Activated T-helper 1 cell treated with anti-CD3 and anti-CD28 coated beads, Interleukin-12 subunit alpha, Interleukin-12 subunit beta, Interleukin-2, Interleukin-4 antibody, amounts not matched to agents 30 ng/mL and 10 ng/mL and 1 ng/mL, durations not matched to agents 14 hours and 24 hours and 36 hours (primary cell): ENCODE measurements at regions not wholly inside any gene's neighbourhood (a gene's known extent, or its start where the extent isn't known, plus 50 kb on each side); places are given as distances from the start of the nearest gene placed in this dataset.

Source experiments
- DNase-seq: peaks from one replicate; pipeline ENCODE4 v3.0.0; 2021; ENCODE audit warnings: low spot score
- H3K27ac Mint-ChIP-seq: one replicate; pipeline ENCODE4 v1.8.0; 2021; ENCODE audit warnings: mild to moderate bottlenecking, mixed read lengths
- H3K27me3 Mint-ChIP-seq: one replicate; pipeline ENCODE4 v1.8.0; 2022; ENCODE audit warnings: mild to moderate bottlenecking, moderate library complexity, mixed read lengths; ENCODE audit not compliant: insufficient read depth
- H3K36me3 Mint-ChIP-seq: one replicate; pipeline ENCODE4 v1.8.0; 2021; ENCODE audit warnings: low read depth, mixed read lengths
- H3K4me1 Mint-ChIP-seq: one replicate; pipeline ENCODE4 v1.8.0; 2021; ENCODE audit warnings: low read depth, mixed read lengths
- H3K4me3 Mint-ChIP-seq: one replicate; pipeline ENCODE4 v1.8.0; 2021; ENCODE audit warnings: mild to moderate bottlenecking, moderate library complexity, mixed read lengths
- H3K9me3 Mint-ChIP-seq: one replicate; pipeline ENCODE4 v1.8.0; 2021; ENCODE audit warnings: mixed read lengths
- intact Hi-C: fragments of 100-400 bp; cut with micrococcal nuclease; formaldehyde crosslinking; loops from one replicate; pipeline ENCODE4 v1.15.1; 2024

DNA sequence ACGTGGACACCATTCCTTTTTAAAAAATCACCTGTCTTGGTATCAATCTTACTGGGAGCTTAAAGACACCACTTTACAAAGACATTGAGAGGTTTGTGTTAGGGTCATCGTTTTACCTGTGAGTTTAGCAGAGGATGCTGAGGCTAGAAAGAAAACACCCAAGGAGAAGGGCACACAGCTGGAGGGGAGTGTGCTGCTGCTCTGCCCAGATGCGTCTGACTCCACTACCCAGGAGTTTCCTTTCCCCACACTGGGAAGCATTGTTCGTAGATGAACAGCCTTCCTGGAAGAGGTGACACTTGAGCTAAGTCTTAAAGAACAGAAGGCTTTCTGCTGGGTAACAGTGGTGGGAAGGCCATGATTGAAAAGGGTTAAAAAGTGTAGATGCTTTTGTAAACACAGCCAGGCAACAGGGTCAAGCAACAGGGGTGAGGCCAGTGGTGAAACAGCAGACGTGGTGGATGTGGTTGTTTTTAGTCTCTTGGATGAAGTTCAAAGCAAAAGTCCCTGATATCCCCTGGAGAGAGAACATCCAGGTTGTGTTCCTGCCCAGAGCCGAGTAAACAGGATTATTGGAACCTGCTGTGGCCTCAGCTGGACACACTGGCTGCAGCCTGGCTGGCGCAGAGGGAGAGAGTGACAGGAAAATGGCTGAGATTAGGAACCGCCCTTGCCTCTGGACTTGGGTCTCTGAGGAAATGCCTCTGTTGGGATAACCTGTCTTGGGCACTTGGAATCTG lies 198.6 kb upstream of the JUN start:
- Mint-ChIP-seq H3K4me1 (peaks cover 61% of the 10 kb centered on the region), H3K4me3 (no peak overlapping the region), H3K27me3 (no peaks in the 10 kb centered on the region), H3K27ac (no peak overlapping the region), H3K9me3 (no peaks in the 10 kb centered on the region), H3K36me3 (peaks cover 4% of the 10 kb centered on the region)
- intact Hi-C loops, result no loop called here
- no peak for DNase-seq

DNA sequence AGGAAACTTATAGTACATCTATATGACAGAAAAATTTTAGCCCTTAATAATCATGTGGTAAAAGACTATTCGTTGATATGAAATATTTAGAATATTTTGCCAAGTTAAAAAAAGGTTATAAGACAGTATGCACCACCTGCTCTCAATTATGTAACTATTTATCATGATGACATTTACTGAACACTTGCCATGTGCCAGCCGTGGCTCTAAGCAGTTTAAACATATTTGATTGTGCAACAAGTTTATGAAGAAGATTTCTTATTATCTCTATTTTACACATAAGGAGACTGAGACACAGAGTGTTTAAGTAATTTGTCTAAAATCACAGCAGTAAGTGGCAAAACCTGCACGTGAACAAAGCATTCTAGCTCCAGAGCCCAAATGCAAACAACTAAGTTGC lies 199.3 kb upstream of the JUN start:
- intact Hi-C loops, result no loop called here
- H3K4me3 Mint-ChIP-seq, result no peak overlapping the region
- H3K27ac Mint-ChIP-seq, result no peak overlapping the region

DNA sequence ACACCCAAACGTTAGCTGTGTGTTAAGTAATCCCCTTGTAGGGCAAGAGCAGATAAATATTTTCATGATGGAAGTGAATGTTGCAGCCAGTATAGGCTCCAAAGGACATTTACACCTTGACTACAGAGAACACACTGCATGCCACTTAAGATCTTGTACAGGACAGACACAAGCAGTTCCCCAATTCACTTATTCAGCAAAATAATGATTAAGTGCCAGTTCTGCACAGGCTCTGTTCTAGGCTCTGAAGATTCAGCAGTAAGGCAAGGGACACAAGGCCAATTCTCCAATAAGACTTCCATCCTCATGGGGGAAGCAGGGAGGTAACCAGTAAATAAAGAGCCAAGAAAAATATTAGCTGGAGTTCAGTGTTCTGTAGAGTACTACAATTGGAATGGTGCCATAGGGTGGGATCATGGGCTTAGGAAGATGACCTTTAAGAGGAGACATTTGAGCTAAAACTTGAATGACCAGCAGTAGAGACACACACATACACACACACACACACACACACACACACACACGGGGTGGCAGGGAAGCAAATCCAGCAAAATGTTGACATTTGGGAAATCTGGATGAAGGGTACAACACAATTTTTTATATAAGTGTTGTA lies 199.9 kb upstream of the JUN start:
- H3K4me3 Mint-ChIP-seq, result no peak overlapping the region
- peaks cover 58% of the 10 kb centered on the region for H3K4me1 Mint-ChIP-seq
- H3K9me3 Mint-ChIP-seq, result no peaks in the 10 kb centered on the region
- H3K27me3 Mint-ChIP-seq, result no peaks in the 10 kb centered on the region
- DNase-seq, result no peak
- intact Hi-C loops, result no loop called here
- H3K27ac Mint-ChIP-seq, result no peak overlapping the region
- H3K36me3 Mint-ChIP-seq, result no peaks in the 10 kb centered on the region

More for the DNA sequence above, 199.3 kb upstream of the JUN start:
- DNase-seq, result no peak
- H3K27me3 Mint-ChIP-seq, result no peaks in the 10 kb centered on the region
- no peaks in the 10 kb centered on the region for H3K9me3 Mint-ChIP-seq
- H3K4me1 Mint-ChIP-seq, result peaks cover 60% of the 10 kb centered on the region
- peaks cover under 1% of the 10 kb centered on the region for H3K36me3 Mint-ChIP-seq

DNA sequence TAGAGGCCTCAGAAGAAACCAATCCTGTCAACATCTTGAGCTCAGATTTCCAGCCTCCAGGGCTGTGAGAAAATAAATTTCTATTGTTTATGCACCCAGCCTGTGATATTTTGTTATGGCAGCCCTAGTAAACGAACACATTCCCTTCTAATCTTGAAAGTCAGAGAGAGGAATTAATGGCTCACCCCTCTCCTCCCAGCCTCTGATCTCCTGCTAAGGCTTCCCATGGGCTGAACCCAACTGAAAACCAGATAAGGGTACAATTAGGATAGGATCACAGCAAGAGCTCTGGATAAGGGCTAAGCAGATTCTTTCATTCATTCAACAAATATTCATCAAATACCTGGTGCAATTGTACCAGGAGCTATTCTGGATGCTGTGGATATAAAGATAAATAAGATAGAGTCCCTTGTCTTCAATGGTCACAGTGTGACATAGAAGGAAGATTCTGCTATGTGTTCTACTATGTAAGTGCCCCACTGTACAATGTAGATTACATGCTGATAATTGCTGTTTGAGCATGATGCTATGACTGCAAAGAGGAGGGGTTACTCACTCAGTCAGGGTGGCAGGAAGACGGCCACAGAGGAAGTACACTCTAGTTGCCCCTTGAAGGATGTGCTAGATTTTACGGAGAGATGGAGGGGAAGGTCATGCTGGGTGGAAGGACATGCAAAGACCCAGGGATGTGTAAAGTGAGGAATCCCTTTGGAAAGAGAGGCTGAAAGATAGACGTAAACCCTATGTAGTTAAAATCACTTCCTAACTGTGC lies 203.3 kb upstream of the JUN start:
- intact Hi-C loops, result no loop called here
- H3K27me3 Mint-ChIP-seq, result peaks cover 2% of the 10 kb centered on the region
- H3K36me3 Mint-ChIP-seq, result peaks cover 5% of the 10 kb centered on the region
- DNase-seq, result no peak
- H3K27ac Mint-ChIP-seq, result peak overlapping the region; percentile 22
- H3K4me3 Mint-ChIP-seq, result no peak overlapping the region
- H3K9me3 Mint-ChIP-seq, result no peaks in the 10 kb centered on the region
- peaks cover 44% of the 10 kb centered on the region for H3K4me1 Mint-ChIP-seq

DNA sequence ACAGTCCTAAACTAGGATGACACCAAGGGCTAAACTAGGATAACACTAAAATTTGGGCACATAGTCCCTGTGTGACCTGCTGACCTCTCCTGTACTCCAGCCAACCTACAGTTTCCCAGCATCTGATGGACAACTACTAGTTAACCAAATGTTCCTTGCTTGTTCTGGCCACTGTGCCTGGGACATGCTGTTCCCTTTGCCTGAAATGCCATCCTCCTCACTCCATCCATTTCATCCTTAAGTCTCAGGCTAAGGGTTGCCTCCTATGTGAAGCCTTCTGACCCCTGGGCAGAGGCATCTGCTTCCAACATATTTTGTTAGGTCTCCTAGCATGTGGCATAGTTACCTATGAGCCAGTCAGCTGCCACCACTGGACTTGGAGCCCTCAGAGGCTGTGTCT lies 204.9 kb upstream of the JUN start:
- Mint-ChIP-seq H3K9me3 (no peaks in the 10 kb centered on the region), H3K27me3 (peaks cover 2% of the 10 kb centered on the region), H3K36me3 (peaks cover 8% of the 10 kb centered on the region), H3K4me1 (peaks cover 40% of the 10 kb centered on the region), H3K27ac (no peak overlapping the region), H3K4me3 (no peak overlapping the region)
- intact Hi-C loops, result no loop called here
- no peak for DNase-seq

DNA sequence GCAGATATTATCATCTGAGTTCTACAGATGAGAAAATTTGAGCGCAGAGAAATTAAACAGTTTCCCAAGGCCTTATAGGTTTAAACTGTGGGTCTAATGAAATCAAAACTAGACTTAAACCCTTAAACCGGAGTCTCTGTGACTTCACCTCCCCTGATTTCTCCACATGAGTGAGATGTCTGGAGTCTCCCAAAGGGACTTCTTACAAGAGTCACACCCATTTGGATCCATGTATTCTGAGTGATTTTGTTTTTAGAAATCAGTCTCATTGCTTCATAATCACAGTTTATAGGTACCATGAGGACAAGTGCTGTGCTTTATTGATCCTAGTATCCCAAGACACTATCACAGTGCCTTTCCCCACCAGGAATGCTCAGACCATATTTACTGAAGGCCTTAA lies 206.0 kb upstream of the JUN start:
- H3K4me1 Mint-ChIP-seq, result peaks cover 44% of the 10 kb centered on the region
- no peak overlapping the region for H3K27ac Mint-ChIP-seq
- H3K27me3 Mint-ChIP-seq, result peaks cover 2% of the 10 kb centered on the region
- H3K4me3 Mint-ChIP-seq, result no peak overlapping the region
- intact Hi-C loops, result no loop called here
- DNase-seq, result no peak
- H3K36me3 Mint-ChIP-seq, result peaks cover 10% of the 10 kb centered on the region
- H3K9me3 Mint-ChIP-seq, result no peaks in the 10 kb centered on the region

DNA sequence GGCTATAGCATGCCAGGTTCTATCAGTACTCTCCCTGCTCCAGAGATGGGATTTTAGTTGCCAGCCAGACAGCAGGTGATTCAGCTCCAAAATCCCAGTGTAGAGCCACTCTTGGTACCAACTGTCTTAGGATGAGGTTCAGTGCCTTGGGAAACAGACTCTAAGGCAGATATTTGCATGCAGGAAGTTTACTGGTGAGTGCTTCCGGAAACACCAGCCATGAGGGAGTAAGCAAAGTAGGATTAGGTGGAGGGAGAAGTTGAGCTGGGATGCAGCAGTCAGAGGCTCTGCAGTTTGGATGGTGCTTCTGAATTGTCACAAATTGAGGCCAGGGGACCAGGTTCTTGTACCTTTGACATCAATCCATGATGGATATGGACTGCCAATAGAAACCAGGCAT lies 207.5 kb upstream of the JUN start:
- Mint-ChIP-seq H3K27ac (no peak overlapping the region), H3K4me3 (no peak overlapping the region), H3K9me3 (no peaks in the 10 kb centered on the region), H3K36me3 (peaks cover 10% of the 10 kb centered on the region), H3K27me3 (peaks cover 2% of the 10 kb centered on the region), H3K4me1 (peaks cover 58% of the 10 kb centered on the region)
- no peak for DNase-seq
- intact Hi-C loops, result no loop called here

DNA sequence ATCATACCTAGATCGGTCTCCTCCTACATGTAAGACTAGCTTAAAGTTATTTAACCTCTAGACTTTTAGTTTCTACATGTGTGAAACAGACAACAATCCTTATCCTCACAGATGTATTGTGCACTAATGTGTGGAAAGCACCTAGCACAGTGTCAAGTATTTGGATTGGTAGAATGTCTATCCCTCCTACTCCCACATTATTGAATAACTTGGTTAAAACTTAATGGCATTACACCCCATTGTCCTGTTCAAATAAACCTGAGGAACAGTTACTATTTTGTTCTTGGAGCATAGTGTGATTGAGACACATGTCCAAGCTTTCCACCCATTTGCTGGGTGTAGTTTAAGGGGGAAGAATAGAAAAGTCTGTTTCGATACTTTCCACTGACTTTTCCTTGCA lies 208.8 kb upstream of the JUN start:
- Mint-ChIP-seq H3K9me3 (no peaks in the 10 kb centered on the region), H3K4me1 (peaks cover 60% of the 10 kb centered on the region), H3K27me3 (peaks cover 2% of the 10 kb centered on the region), H3K27ac (no peak overlapping the region), H3K36me3 (peaks cover 10% of the 10 kb centered on the region), H3K4me3 (no peak overlapping the region)
- no peak for DNase-seq
- intact Hi-C loops, result no loop called here

DNA sequence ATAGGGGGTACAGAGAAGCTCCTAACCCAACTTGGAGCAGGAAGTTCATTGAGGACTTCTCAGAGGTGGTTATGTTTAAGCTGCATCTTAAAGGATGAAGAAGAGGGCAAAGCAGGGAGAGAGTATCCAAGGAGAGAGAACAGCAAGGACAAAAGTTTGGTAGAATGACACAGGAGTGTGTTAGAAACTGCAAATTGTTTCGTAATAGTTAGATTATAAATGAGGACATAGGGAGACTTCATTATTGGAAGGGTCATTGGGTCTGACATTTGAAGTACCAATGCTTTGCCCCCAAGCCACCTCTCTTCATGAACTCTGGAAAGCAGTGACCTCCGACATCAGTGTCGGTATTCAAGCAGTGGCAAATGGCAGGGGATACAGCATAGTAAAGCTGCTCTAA lies 209.6 kb upstream of the JUN start:
- Mint-ChIP-seq H3K4me1 (peaks cover 58% of the 10 kb centered on the region), H3K27ac (no peak overlapping the region), H3K27me3 (peaks cover 2% of the 10 kb centered on the region), H3K4me3 (no peak overlapping the region), H3K9me3 (no peaks in the 10 kb centered on the region), H3K36me3 (peaks cover 10% of the 10 kb centered on the region)
- no peak for DNase-seq
- intact Hi-C loops, result no loop called here

DNA sequence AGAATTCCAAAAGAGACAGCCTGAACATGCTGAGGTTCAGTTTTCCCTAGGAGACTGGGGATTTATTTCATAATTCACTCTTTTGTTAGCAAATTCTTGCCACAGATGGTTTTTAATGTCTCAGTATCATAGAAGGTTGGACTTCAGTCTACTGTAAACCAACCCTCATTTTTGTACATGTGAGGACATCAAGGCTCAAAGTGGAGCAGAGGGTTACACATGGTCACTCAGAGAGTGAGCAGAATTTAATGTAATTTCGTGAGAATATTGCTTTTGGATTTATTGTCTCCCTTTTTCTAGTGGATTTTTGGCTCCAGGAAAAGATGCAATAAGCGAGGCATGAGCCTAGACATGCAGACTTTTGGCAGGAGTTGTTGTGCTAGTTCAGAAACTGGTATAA lies 210.8 kb upstream of the JUN start:
- peaks cover 8% of the 10 kb centered on the region for H3K36me3 Mint-ChIP-seq
- H3K27me3 Mint-ChIP-seq, result peaks cover 2% of the 10 kb centered on the region
- peaks cover 53% of the 10 kb centered on the region for H3K4me1 Mint-ChIP-seq
- intact Hi-C loops, result no loop called here
- H3K27ac Mint-ChIP-seq, result no peak overlapping the region
- H3K4me3 Mint-ChIP-seq, result no peak overlapping the region
- no peak for DNase-seq
- H3K9me3 Mint-ChIP-seq, result peaks cover 5% of the 10 kb centered on the region

DNA sequence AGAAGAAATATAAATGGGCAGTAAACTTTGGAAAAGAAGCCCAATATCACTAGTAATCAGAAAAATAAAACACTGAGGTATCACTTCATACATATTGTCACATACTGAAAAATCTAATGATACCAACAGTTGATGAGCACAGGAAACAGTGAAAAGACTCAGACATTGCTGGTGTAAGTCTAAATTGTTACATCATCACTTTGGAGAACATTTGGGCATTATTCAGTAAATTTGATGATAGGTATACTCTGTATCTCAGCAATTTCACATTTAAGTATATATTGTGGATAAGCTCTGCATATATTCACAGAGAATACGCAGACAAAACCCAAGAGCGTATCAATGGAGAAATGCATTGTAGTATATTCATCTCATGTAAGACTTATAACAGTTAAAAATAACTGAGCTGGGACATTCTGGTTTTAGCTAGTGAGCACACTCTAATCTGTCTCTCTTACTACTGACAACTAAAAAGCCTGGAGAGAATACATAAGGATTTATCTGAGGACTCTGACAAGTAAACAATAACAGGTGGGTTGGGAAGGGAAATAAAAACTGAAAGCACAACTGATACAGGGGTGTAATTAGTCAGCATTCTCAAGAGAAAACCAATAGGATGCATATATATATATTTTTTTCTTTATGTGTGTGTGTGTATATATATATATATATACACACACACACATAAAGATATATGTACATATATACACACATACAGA lies 212.7 kb upstream of the JUN start:
- no peak for DNase-seq
- Mint-ChIP-seq H3K4me1 (peaks cover 62% of the 10 kb centered on the region), H3K27me3 (no peaks in the 10 kb centered on the region), H3K27ac (peak overlapping the region; percentile 68), H3K4me3 (peak overlapping the region; percentile 38), H3K9me3 (peaks cover 8% of the 10 kb centered on the region), H3K36me3 (peaks cover 9% of the 10 kb centered on the region)
- intact Hi-C loops, result loop anchor here (1.0 kb wide), 2 partner anchors 9 to 24 kb away; no protein-coding TSS in a partner anchor

DNA sequence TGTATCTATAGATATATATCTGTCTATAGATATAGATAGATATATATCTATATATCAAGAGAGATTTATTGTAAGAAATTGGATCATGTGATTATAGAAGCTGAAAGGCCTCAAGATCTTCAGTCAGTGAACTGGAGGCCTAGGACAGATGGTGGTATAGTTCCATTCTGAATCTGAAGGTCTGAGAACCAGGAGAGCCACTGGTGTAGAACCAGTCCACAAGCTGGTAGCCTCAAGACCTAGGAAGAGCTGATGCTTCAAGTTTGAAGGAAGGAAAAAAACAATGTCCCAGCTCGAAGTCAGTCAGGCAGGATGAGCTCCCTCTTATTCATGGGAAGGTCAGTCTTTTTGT lies 213.2 kb upstream of the JUN start:
- Mint-ChIP-seq H3K27ac (peak overlapping the region; percentile 11), H3K9me3 (peaks cover 8% of the 10 kb centered on the region), H3K27me3 (no peaks in the 10 kb centered on the region), H3K4me1 (peaks cover 62% of the 10 kb centered on the region), H3K4me3 (no peak overlapping the region), H3K36me3 (peaks cover 9% of the 10 kb centered on the region)
- intact Hi-C loops, result loop anchor here (1.0 kb wide), 1 partner anchor 8 kb away; no protein-coding TSS in a partner anchor
- no peak for DNase-seq
